GM21381 (cell line): ENCODE measurements at regions not wholly inside any gene's neighbourhood (a gene's known extent, or its start where the extent isn't known, plus 50 kb on each side); places are given as distances from the start of the nearest gene placed in this dataset.
"Not testable (repeated sequence)": the region's sequence is repeated elsewhere in the genome, so short reads cannot be mapped to it uniquely, and the experiment has no call there.

Experiments used
- ATAC-seq: cut with Tn5 transposase; IDR thresholded peaks from one replicate; pipeline ENCODE4 v1.9.1; 2021; ENCODE audit warnings: mild to moderate bottlenecking, moderate library complexity; ENCODE audit not compliant: unreplicated experiment

- ATAC-seq, result no peak
These were observed 949.7 kb upstream of the NUDT12 start for GRCh38 chr5:104512063-104512825.

- no peak for ATAC-seq
These were observed 935.7 kb upstream of the NUDT12 start for GRCh38 chr5:104498281-104498680.

DNA sequence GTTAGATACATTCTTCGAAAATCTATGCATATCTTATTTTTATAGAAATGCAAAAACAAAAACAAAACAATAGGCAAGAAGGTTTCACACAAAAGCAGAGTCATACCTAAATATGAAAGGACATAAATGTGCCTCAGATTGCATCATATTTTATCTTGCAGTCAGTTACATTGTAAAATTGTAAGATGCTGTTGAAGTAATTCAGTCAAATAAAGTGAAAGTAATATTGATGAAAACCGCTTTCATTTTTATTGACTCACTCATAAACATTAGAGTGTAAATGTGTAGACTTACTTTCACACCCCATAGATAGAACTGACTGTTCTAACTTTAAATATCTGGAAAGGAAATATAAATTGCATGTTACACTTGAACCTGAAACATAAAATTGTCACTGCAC, 931.5 kb upstream of the NUDT12 start:
- no peak for ATAC-seq

GRCh38 chr5:104472811-104473210, 910.2 kb upstream of the NUDT12 start:
- no peak for ATAC-seq

DNA sequence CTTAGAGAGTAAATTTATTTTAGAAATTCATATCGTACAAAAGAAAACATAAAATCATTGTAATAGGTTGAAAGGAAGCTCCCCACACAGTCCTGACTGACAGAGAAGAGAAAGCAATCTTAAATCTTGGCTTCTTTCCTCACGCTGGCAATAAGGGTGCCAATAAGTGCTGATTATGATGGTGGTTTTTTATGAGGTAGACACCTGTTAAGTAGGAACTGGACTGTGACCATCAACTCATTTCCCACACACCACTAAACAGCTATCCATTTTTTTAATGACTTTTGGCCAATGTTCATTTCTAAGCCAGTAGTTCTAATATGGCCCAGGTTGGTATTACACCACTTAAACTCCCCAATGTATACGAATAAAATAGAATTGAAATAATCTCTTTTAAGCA, 893.5 kb upstream of the NUDT12 start:
- ATAC-seq, result no peak

DNA sequence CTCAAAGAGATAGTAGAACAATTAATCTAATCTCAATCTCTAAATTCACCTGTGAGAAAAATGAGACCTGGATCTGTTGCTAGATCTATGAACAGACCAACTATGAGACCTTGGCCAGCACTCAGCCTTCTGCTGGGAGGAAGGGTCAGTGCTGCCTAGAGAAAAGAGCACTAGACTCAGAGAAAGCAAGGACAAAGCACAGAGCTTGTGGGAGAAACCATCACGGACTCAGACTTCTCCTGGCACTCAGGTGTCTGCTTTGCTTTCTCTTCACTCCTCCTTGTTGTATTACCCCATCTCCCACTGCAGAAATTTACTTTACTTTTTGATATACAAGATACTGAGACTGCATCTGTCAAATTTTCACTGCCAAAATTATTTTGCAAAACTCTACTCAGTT, 890.0 kb upstream of the NUDT12 start:
- ATAC-seq, result no peak

- not testable (repeated sequence) for ATAC-seq
These were observed 889.3 kb upstream of the NUDT12 start for GRCh38 chr5:104451911-104452310.

DNA sequence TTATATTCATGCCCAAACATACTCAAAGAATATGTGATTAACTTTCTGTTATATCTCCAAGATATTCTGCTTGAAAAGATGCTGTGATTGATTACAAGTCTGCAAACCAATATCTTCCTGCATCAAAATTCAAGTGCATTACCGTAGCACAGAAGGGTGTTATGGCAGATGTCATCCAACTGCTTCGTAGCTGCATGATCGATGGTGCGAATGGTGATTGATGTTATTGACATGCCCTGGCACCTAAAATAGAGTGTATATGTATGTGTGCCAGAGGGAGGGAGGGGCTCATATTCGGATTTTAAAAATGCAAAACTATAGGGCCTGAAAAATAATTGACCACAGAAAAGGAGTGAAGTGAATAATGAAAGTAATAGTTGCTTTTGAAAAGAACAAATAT, 882.1 kb upstream of the NUDT12 start:
- no peak for ATAC-seq

DNA sequence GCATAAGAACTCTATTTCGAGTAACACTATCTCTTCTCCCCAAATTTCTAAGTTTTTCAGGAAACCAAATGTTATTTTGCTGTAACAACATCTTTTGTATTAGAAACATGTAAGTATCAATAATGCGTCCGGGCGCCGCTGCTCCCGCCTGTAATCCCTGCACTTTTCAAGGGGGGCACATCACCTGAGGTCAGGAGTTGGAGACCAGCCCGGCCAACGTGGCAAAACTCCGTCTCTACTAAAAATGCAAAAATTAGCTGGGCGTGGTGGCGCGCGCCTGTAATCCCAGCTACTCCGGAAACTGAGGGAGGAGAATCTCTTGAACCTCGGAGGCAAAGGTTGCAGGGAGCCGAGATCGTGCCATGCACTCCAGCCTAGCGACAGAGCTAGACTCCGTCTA, 881.1 kb upstream of the NUDT12 start:
- ATAC-seq, result no peak

- no peak for ATAC-seq
These were observed 869.4 kb upstream of the NUDT12 start for GRCh38 chr5:104431981-104432380.

- ATAC-seq, result no peak
These were observed 868.5 kb upstream of the NUDT12 start for GRCh38 chr5:104431002-104431620.

GRCh38 chr5:104429911-104430310, 867.3 kb upstream of the NUDT12 start:
- no peak for ATAC-seq

- ATAC-seq, result no peak
These were observed 858.8 kb upstream of the NUDT12 start for GRCh38 chr5:104421431-104421830.

GRCh38 chr5:104418056-104418455, 855.5 kb upstream of the NUDT12 start:
- ATAC-seq, result no peak

GRCh38 chr5:104412649-104413240, 850.2 kb upstream of the NUDT12 start:
- ATAC-seq, result no peak

GRCh38 chr5:104400941-104401340, 838.4 kb upstream of the NUDT12 start:
- no peak for ATAC-seq

DNA sequence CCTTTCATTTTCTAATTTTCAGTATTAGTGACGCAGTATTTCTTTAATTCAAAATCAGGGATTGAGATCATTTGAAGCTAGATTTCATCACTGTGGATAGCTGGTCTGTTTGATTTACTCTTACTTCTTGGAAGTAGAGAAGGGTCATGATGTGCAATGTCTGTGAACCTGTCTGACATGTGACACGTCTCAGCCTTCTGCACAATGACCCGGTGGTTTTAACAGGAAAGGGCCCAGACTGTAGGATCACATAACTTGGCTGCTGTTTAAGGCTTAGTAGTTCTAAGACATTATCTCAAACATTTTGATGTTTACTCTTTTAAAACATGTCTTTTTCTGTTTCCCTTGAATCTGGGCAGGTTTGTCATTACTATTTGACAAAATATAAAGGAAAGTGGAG, 823.3 kb upstream of the NUDT12 start:
- ATAC-seq, result no peak

- no peak for ATAC-seq
These were observed 812.8 kb upstream of the NUDT12 start for GRCh38 chr5:104375345-104375744.

GRCh38 chr5:104372796-104373195, 810.2 kb upstream of the NUDT12 start:
- ATAC-seq, result no peak

DNA sequence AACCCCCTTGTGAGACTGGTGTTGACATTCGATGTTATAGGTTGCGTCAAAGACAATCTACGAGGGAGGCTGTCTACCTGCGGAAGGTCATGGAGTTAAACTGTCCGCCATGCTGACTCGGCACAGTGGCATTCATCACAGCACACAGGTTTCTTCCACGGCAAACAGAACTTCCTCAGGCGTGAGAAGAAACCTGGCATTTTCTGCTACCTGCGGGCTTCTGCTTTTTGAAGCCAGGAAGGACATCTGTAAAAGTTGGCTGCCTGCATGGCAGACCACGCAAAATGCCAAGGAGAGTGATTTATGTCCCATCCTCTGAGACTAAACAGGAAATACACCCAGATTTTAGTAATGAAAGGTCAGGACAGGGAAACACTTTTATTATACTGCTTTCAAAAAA, 809.8 kb upstream of the NUDT12 start:
- ATAC-seq, result no peak

- ATAC-seq, result no peak
These were observed 807.9 kb upstream of the NUDT12 start for GRCh38 chr5:104370523-104370922.

DNA sequence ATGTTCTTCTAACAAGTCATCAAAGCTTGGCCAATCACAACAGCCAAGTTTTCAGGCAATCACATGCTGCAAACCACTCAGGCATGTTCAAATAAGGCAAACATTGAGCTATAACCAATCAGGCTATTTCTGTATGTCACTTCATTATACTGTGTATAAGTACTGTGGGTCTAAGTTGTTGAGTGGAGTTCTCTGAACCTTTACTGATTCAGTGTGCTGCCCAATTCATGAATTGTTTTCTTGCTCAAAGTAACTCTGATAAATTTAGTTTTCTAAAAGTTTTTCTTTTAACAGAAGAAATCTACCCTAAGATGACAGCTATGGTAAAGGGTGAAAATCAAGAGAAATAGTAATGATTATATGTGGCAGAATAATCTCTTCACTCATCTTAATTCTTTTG, 805.4 kb upstream of the NUDT12 start:
- no peak for ATAC-seq
